H1 (cell line): ENCODE measurements at regions not wholly inside any gene's neighbourhood (a gene's known extent, or its start where the extent isn't known, plus 50 kb on each side); places are given as distances from the start of the nearest gene placed in this dataset.

Source experiments
- CEBPB ChIP-seq: IDR thresholded peaks from 2 replicates; pipeline ENCODE4 v1.6.1; 2012; ENCODE audit warnings: low read depth, low read length
- CTCF ChIP-seq, 3 experiments: IDR thresholded peaks; 1 replicate in 2 of 3; 2 replicates in 1 of 3; pipeline versions ENCODE4 v1.5.1 to v1.6.1; 2011; ENCODE audit warnings: low read length in 3 of 3, mild to moderate bottlenecking in 3 of 3, inconsistent platforms in 2 of 3, low read depth in 1 of 3, moderate library complexity in 1 of 3; ENCODE audit not compliant: insufficient read depth in 1 of 3; ENCODE audit errors: control extremely low read depth in 1 of 3
- EGR1 ChIP-seq: IDR thresholded peaks from 2 replicates; pipeline ENCODE4 v1.6.1; 2011; ENCODE audit warnings: low read depth, low read length, borderline replicate concordance
- EP300 ChIP-seq, 2 experiments: IDR thresholded peaks; 1 replicate in 1 of 2; 2 replicates in 1 of 2; pipeline ENCODE4 v1.6.1; 2011 to 2012; ENCODE audit warnings: low read depth in 2 of 2, low read length in 2 of 2, mild to moderate bottlenecking in 2 of 2, borderline replicate concordance in 1 of 2, inconsistent platforms in 1 of 2, moderate library complexity in 1 of 2
- EZH2 ChIP-seq: fragments of 200-600 bp; sonication (generic); IDR thresholded peaks from 2 replicates; pipeline ENCODE4 v1.7.1; 2012; ENCODE audit warnings: low read depth, mild to moderate bottlenecking, moderate library complexity, low read length, inconsistent platforms; ENCODE audit not compliant: severe bottlenecking
- JUND ChIP-seq: IDR thresholded peaks from 2 replicates; pipeline ENCODE4 v1.6.1; 2011; ENCODE audit warnings: mild to moderate bottlenecking, improper control_type of control experiment, low read length
- KDM5A ChIP-seq: fragments of 200-600 bp; IDR thresholded peaks from 2 replicates; pipeline ENCODE4 v1.7.1; 2012; ENCODE audit warnings: mild to moderate bottlenecking, low read length, inconsistent platforms, mixed read lengths
- MAFK ChIP-seq: IDR thresholded peaks from 2 replicates; pipeline ENCODE4 v1.6.1; 2012; ENCODE audit warnings: low read depth, mild to moderate bottlenecking, improper control_type of control experiment, low read length
- POLR2A ChIP-seq, 2 experiments: IDR thresholded peaks; 1 replicate in 1 of 2; 2 replicates in 1 of 2; pipeline ENCODE4 v1.6.1; 2011; ENCODE audit warnings: low read depth in 2 of 2, low read length in 2 of 2, mild to moderate bottlenecking in 2 of 2; ENCODE audit errors: control extremely low read depth in 1 of 2
- RBBP5 ChIP-seq: IDR thresholded peaks from 2 replicates; pipeline ENCODE4 v1.7.1; 2012; ENCODE audit warnings: low read depth, mild to moderate bottlenecking, inconsistent platforms, low read length, moderate library complexity, borderline replicate concordance
- RFX5 ChIP-seq: IDR thresholded peaks from 2 replicates; pipeline ENCODE4 v1.6.1; 2011; ENCODE audit warnings: low read depth, low read length, improper control_type of control experiment, borderline replicate concordance
- SP1 ChIP-seq: IDR thresholded peaks from 2 replicates; pipeline ENCODE4 v1.6.1; 2011; ENCODE audit warnings: low read depth, low read length
- TCF12 ChIP-seq: IDR thresholded peaks from 2 replicates; pipeline ENCODE4 v1.6.1; 2011; ENCODE audit warnings: low read depth, mild to moderate bottlenecking, low read length
- YY1 ChIP-seq: IDR thresholded peaks from 2 replicates; pipeline ENCODE4 v1.6.1; 2011; ENCODE audit warnings: low read depth, mild to moderate bottlenecking, low read length

- TF ChIP-seq CTCF (IDR thresholded peaks at IDR 0.05; ENCODE audit: control extremely low read depth in 1 of 3, insufficient read depth in 1 of 3, low read depth in 1 of 3, low read length in 3 of 3), result no peak
- TF ChIP-seq YY1, result no peak
- no peak for TF ChIP-seq KDM5A
- no peak for TF ChIP-seq SP1
- TF ChIP-seq RFX5, result no peak
- TF ChIP-seq TCF12, result no peak
- TF ChIP-seq EP300 (IDR thresholded peaks at IDR 0.05; ENCODE audit: borderline replicate concordance in 1 of 2, low read depth in 2 of 2, low read length in 2 of 2), result no peak
- TF ChIP-seq JUND, result no peak
- no peak for TF ChIP-seq EZH2
- no peak for TF ChIP-seq MAFK
- no peak for TF ChIP-seq CEBPB
- no peak for TF ChIP-seq RBBP5
- no peak for TF ChIP-seq POLR2A (IDR thresholded peaks at IDR 0.05; ENCODE audit: control extremely low read depth in 1 of 2, low read depth in 2 of 2, low read length in 2 of 2)
- no peak for TF ChIP-seq EGR1
Measured at GRCh38 chr10:8137726-8138125, 83.2 kb downstream of the GATA3 start.
